Activated naive CD4-positive, alpha-beta T cell treated with anti-CD3 and anti-CD28 coated beads, Interleukin-2, amount 50 U/mL, for 16 hours (primary cell): ENCODE measurements at regions not wholly inside any gene's neighbourhood (a gene's known extent, or its start where the extent isn't known, plus 50 kb on each side); places are given as distances from the start of the nearest gene placed in this dataset.

ENCODE experiments used
- DNase-seq: peaks from one replicate; pipeline ENCODE4 v3.0.0-alpha.2; 2020

- no peak for DNase-seq
These were observed 194.9 kb upstream of the BTG1 start for GRCh38 chr12:92340441-92341064.

- no peak for DNase-seq
These were observed 194.4 kb upstream of the BTG1 start for GRCh38 chr12:92340003-92340402.

- DNase-seq, result no peak
These were observed 193.7 kb upstream of the BTG1 start for GRCh38 chr12:92339198-92339821.

- no peak for DNase-seq
These were observed 193.0 kb upstream of the BTG1 start for GRCh38 chr12:92338671-92339070.

- no peak for DNase-seq
These were observed 192.5 kb upstream of the BTG1 start for GRCh38 chr12:92338102-92338501.

- DNase-seq, result no peak
These were observed 191.5 kb upstream of the BTG1 start for GRCh38 chr12:92337128-92337527.

GRCh38 chr12:92336641-92337040 is 191.0 kb upstream of the BTG1 start:
- no peak for DNase-seq

- no peak for DNase-seq
These were observed 190.2 kb upstream of the BTG1 start for GRCh38 chr12:92335831-92336230.

- DNase-seq, result no peak
These were observed 188.9 kb upstream of the BTG1 start for GRCh38 chr12:92334552-92334951.

GRCh38 chr12:92332552-92332951 is 186.9 kb upstream of the BTG1 start:
- DNase-seq, result no peak

- no peak for DNase-seq
These were observed 185.7 kb upstream of the BTG1 start for GRCh38 chr12:92331383-92331782.

GRCh38 chr12:92330654-92331053 is 185.0 kb upstream of the BTG1 start:
- no peak for DNase-seq

GRCh38 chr12:92326877-92327276 is 181.2 kb upstream of the BTG1 start:
- no peak for DNase-seq

GRCh38 chr12:92324849-92325500 is 179.3 kb upstream of the BTG1 start:
- no peak for DNase-seq

GRCh38 chr12:92312463-92312964 is 166.9 kb upstream of the BTG1 start:
- no peak for DNase-seq

- DNase-seq, result no peak
These were observed 158.9 kb upstream of the BTG1 start for GRCh38 chr12:92304371-92305055.

GRCh38 chr12:92302041-92302829 is 156.6 kb upstream of the BTG1 start:
- DNase-seq, result no peak

- no peak for DNase-seq
These were observed 155.7 kb upstream of the BTG1 start for GRCh38 chr12:92301356-92301755.

GRCh38 chr12:92300777-92301176 is 155.1 kb upstream of the BTG1 start:
- no peak for DNase-seq

- DNase-seq, result no peak
These were observed 154.1 kb upstream of the BTG1 start for GRCh38 chr12:92299744-92300143.

GRCh38 chr12:92299344-92299743 is 153.7 kb upstream of the BTG1 start:
- DNase-seq, result no peak

GRCh38 chr12:92297932-92298696 is 152.5 kb upstream of the BTG1 start:
- DNase-seq, result no peak
